GM18502 (cell line): ENCODE measurements at regions not wholly inside any gene's neighbourhood (a gene's known extent, or its start where the extent isn't known, plus 50 kb on each side); places are given as distances from the start of the nearest gene placed in this dataset.

Source experiments
- ATAC-seq: cut with Tn5 transposase; IDR thresholded peaks from one replicate; pipeline ENCODE4 v1.9.1; 2021; ENCODE audit warnings: mild to moderate bottlenecking; ENCODE audit not compliant: unreplicated experiment, poor library complexity

- ATAC-seq, result no peak
Measured at GRCh38 chr10:78155722-78156121, 122.1 kb downstream of the RPS24 start.

DNA sequence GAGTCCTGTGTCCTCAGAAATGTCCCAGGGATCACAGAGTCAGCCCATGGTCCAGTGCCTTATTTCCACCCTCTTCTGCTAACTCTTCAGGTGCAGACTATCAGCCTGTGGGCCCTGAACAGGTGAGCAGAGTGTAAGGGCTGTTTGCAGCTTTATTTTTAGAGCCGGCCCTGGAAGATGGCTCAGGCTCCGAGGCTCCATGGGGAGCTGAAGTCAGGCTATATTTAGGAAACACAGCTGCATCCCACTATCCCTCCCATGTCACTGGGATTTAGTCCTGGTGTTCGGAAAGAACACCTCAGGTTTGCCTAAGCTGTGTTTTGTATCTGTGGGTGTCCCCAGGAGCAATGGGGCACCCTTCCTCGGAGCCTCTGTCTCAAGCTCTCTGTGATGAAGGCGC lies 126.9 kb downstream of the RPS24 start:
- no peak for ATAC-seq

GRCh38 chr10:78162853-78163252 lies 129.2 kb downstream of the RPS24 start:
- no peak for ATAC-seq

DNA sequence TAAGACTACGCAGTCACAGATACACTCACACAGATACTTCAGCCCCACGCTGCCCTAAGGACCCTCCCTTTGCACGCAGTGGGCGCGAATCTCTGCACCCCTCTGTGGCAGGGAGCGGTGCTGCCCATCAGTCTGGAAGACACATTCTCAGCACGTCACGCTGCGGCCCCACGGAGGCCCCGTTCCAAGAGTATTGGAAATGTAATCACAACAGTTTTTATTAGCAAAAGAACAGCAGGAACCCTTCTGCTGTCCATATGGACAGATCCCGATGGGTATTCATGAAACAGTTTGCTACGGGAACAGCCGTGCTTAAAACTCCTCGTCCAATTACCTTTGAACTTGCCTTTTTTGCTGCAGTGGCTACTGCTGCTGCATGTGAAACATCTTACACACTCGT lies 131.0 kb downstream of the RPS24 start:
- ATAC-seq, result no peak

- no peak for ATAC-seq
Measured at GRCh38 chr10:78165172-78165571, 131.5 kb downstream of the RPS24 start.

- ATAC-seq, result no peak
Measured at GRCh38 chr10:78165617-78166016, 132.0 kb downstream of the RPS24 start.

DNA sequence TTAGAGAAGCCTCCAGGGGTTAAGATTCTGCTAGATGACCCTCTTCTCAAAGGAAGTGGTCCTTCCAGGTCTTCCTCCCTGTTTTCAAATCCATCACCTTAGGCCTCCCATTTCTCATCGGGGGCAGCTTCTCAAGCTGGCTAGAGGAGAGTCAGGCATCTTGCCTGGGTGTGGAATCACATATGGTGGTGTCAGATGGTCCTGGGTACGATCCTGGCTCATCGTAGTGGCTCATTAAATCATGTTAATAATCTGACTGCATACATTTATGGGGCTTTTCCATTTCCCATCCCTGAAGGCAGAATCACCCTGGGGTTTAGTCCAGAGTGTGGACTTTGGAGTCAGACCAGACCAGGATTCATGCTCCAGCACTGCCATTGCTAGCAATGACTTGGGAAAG lies 132.6 kb downstream of the RPS24 start:
- ATAC-seq, result no peak

DNA sequence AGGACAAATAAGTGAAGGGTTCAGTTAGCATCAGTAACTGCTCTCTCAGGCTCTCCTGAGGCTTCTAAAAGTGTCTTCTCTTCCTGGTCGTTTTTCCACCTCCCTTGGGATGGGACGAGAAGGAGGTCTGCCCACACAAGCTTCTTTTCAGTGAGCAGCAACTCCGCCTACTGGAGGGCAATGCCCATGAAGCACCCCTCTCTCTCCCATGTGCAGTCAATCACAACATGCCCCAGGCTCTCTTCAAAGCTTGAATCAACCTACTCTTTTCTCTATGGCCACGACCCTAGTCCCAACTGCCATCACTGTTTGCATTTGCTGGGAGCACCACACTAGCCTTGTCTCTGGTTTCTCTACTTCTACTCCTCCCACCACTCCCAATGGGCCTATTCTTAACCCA lies 135.6 kb downstream of the RPS24 start:
- no peak for ATAC-seq

DNA sequence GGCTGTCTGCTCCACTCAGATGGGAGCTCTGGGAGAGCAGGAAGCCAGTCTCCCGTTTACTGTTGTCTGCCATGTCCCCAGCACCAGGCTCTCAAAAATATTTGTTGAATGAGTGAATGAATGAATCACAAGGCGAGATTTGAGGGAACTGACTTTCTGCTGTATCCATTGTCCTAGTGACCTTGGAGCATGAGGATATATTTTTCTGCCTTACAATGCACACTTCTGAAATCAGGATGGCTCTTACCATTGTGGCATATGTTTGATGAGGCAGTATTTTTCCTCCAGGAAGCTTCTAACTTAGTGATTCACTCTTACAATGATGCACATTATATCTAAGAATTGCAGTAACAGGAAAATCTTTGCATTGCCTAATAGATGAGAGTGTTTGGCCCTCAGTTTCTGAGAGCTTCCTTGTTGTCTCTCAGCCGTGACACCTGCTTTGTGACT lies 136.4 kb downstream of the RPS24 start:
- no peak for ATAC-seq

GRCh38 chr10:78171633-78172400 lies 138.2 kb downstream of the RPS24 start:
- ATAC-seq, result no peak

GRCh38 chr10:78173360-78174015 lies 139.8 kb downstream of the RPS24 start:
- ATAC-seq, result no peak

DNA sequence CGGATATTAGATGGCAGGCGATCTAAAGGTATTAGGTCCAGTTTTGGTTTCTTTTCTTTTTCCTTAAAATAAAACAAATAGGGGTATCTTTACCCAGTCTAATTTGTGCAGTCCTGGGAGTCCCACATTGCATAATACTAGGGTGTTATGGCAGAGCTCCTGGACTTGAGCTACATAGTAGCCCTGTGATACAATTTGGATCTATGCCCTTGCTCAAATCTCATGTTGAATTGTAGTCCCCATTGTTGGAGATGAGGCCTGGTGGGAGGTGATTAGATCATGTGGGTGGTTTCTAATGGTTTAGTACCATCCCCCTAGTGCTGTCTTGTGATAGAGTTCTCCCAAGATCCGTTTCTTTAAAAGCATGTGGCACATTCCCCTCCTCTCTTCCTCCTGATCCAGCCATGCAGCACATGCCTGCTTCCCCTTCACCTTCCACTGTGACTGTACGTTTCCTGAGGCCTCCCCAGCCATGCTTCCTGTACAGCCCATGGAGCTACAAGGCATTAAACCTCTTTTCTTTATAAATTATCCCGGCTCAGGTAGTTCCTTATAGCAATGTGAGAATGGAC lies 141.9 kb downstream of the RPS24 start:
- ATAC-seq, result no peak

GRCh38 chr10:78176320-78177317 lies 143.0 kb downstream of the RPS24 start:
- no peak for ATAC-seq

DNA sequence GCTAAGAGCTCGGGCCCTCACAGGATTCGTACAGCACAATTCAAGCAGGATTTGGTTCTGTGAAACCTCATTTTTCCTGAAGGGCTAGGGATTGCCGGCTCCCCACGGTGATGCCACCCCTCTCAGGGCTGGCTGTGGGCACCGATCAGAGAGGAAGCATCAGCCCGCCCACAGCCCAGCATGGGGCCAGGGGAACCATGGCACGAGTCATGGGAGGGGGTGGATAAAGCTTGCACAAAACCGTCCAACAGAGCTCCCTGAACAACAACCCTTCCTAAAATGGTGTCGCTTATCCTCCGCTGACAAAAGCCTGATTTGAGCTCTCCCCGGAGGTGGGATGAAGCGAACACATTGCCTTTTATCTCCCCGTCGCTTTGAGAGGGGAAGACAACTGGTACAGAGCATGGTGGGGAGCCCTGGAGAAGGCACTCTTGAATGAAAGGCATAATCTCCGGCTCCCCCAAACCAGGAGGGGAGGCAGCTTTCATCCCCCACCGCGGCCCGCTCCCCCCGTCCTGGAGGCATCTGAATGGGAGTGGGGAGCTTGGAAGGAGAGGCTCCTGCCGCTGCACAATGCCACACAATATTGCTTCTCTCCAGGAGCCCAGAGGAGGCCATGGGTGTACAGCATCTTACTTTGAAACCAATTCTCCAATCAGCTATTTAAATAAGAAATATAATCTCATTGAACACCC lies 144.0 kb downstream of the RPS24 start:
- no peak for ATAC-seq

- no peak for ATAC-seq
Measured at GRCh38 chr10:78178397-78178796, 144.7 kb downstream of the RPS24 start.

DNA sequence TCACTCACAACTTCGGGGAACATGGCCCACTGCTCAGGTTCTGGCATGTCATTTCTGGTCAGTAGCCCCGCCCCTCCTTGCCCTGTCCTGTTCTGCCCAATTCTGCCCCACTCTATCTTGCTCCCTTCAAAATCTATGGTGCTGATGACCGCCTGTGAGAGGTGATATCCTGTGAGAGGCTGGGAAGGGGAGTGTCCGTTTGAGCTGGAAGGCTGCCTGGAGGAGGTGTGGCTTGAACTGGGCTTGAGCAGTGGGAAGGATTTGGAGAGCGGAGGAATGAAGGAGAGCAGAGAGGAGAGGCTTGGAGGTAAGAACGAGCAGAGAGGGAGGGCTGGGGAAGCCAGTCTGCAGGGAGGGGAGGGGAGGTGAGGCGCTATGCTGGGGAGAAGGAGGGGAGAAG lies 145.3 kb downstream of the RPS24 start:
- no peak for ATAC-seq

- no peak for ATAC-seq
Measured at GRCh38 chr10:78179886-78180705, 146.4 kb downstream of the RPS24 start.

DNA sequence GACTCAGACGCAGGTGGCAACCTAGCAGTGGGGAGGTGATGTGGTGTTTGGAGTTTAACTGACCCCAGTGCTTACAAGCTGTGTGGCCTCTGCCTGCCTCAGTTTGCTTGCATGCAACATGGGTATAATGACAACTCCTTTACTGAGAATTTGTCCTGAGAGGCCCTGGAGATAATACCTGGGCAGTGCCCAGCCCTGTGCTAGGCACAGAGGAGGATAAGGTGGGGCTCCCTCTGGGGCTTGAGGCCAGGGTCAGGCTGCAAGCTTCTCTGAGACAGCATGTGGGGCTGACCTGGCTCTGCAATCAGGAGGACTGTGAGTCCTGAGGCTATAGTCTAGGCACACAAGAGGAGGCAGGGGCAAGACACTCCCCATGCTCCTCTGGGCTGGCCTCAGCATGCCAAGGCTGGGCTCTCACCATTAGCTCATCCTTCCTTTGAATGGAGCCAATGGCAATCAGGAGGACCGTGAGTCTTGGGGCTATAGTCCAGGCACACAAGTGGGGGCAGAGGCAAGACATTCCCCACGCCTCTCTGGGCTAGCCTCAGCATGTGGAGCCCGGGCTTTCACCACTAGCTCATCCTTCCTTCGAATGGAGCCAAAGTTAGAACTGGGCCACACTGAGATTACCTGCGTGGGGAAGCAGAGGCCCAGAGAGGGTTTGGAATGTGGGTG lies 147.9 kb downstream of the RPS24 start:
- ATAC-seq, result no peak
